H9 (cell line): ENCODE measurements at regions not wholly inside any gene's neighbourhood (a gene's known extent, or its start where the extent isn't known, plus 50 kb on each side); places are given as distances from the start of the nearest gene placed in this dataset.

Source experiments
- DNase-seq: peaks from one replicate; pipeline ENCODE4 v3.0.0-alpha.2; 2017
- H2AFZ ChIP-seq: one replicate; pipeline ENCODE4 v1.6.1; 2013; ENCODE audit warnings: mild to moderate bottlenecking, low read length, control low read depth, moderate library complexity
- H2AK5ac ChIP-seq: 2 replicates; pipeline ENCODE4 v1.6.1; 2013; ENCODE audit warnings: low read length, control low read depth, mixed read lengths; ENCODE audit not compliant: insufficient read length
- H2BK120ac ChIP-seq: one replicate; pipeline ENCODE4 v1.6.1; 2013; ENCODE audit warnings: low read depth, mild to moderate bottlenecking, low read length, control low read depth, inconsistent platforms; ENCODE audit not compliant: poor library complexity, severe bottlenecking
- H2BK12ac ChIP-seq: 2 replicates; pipeline ENCODE4 v1.6.1; 2013; ENCODE audit warnings: low read length, control low read depth, mixed read lengths, low read depth; ENCODE audit not compliant: insufficient read length
- H2BK15ac ChIP-seq: 2 replicates; pipeline ENCODE4 v1.6.1; 2013; ENCODE audit warnings: low read depth, low read length, control low read depth
- H2BK20ac ChIP-seq: one replicate; pipeline ENCODE4 v1.6.1; 2013; ENCODE audit warnings: low read depth, mild to moderate bottlenecking, low read length, control low read depth, inconsistent platforms; ENCODE audit not compliant: poor library complexity, severe bottlenecking
- H2BK5ac ChIP-seq: 2 replicates; pipeline ENCODE4 v1.6.1; 2013; ENCODE audit warnings: low read length, control low read depth, mixed read lengths; ENCODE audit not compliant: insufficient read length
- H3K14ac ChIP-seq: 2 replicates; pipeline ENCODE4 v1.6.1; 2013; ENCODE audit warnings: low read length, control low read depth; ENCODE audit not compliant: insufficient read depth
- H3K18ac ChIP-seq: 2 replicates; pipeline ENCODE4 v1.6.1; 2013; ENCODE audit warnings: low read depth, mild to moderate bottlenecking, mixed read lengths, low read length, control low read depth; ENCODE audit not compliant: insufficient read length
- H3K23ac ChIP-seq: 2 replicates; pipeline ENCODE4 v1.6.1; 2013; ENCODE audit warnings: low read length, control low read depth, mixed read lengths, low read depth; ENCODE audit not compliant: insufficient read length
- H3K23me2 ChIP-seq: 2 replicates; pipeline ENCODE4 v1.6.1; 2013; ENCODE audit warnings: low read depth, mild to moderate bottlenecking, mixed read lengths, low read length, control low read depth; ENCODE audit not compliant: insufficient read length, poor library complexity, severe bottlenecking
- H3K27ac ChIP-seq: 2 replicates; pipeline ENCODE4 v1.5.1; 2013; ENCODE audit warnings: low read length, control low read depth, mixed read lengths, low read depth; ENCODE audit not compliant: insufficient read length
- H3K27me3 ChIP-seq: 2 replicates; pipeline ENCODE4 v1.6.1; 2013; ENCODE audit warnings: low read length, control low read depth, inconsistent platforms; ENCODE audit not compliant: insufficient read depth
- H3K4ac ChIP-seq: 2 replicates; pipeline ENCODE4 v1.6.1; 2013; ENCODE audit warnings: low read depth, mild to moderate bottlenecking, control low read depth, inconsistent platforms, low read length, moderate library complexity
- H3K4me1 ChIP-seq: 2 replicates; pipeline ENCODE4 v1.6.1; 2013; ENCODE audit warnings: low read length, control low read depth, inconsistent platforms; ENCODE audit not compliant: insufficient read depth
- H3K4me2 ChIP-seq: 2 replicates; pipeline ENCODE4 v1.6.1; 2013; ENCODE audit warnings: low read length, control low read depth, mixed read lengths; ENCODE audit not compliant: insufficient read length, insufficient read depth
- H3K56ac ChIP-seq: 2 replicates; pipeline ENCODE4 v1.6.1; 2013; ENCODE audit warnings: low read depth, mild to moderate bottlenecking, mixed read lengths, low read length, control low read depth; ENCODE audit not compliant: insufficient read length
- H3K79me1 ChIP-seq: 2 replicates; pipeline ENCODE4 v1.6.1; 2013; ENCODE audit warnings: low read depth, mild to moderate bottlenecking, moderate library complexity, low read length, control low read depth, inconsistent platforms; ENCODE audit not compliant: insufficient read depth, poor library complexity, severe bottlenecking
- H3K79me2 ChIP-seq: 2 replicates; pipeline ENCODE4 v1.6.1; 2013; ENCODE audit warnings: low read length, control low read depth, inconsistent platforms; ENCODE audit not compliant: insufficient read depth
- H3K9ac ChIP-seq: 2 replicates; pipeline ENCODE4 v1.6.1; 2013; ENCODE audit warnings: low read length, control low read depth, mixed read lengths; ENCODE audit not compliant: insufficient read length; ENCODE audit errors: extremely low read depth
- H3K9me3 ChIP-seq: one replicate; pipeline ENCODE4 v1.6.1; 2013; ENCODE audit warnings: low read depth, low read length, inconsistent platforms; ENCODE audit not compliant: control insufficient read depth
- H3T11ph ChIP-seq: one replicate; pipeline ENCODE4 v1.6.1; 2013; ENCODE audit warnings: mild to moderate bottlenecking, low read length, control low read depth, inconsistent platforms
- H4K20me1 ChIP-seq: one replicate; pipeline ENCODE4 v1.6.1; 2013; ENCODE audit not compliant: control insufficient read depth, insufficient read length, insufficient read depth
- H4K5ac ChIP-seq: 2 replicates; pipeline ENCODE4 v1.6.1; 2013; ENCODE audit warnings: low read depth, mild to moderate bottlenecking, mixed read lengths, low read length, control low read depth; ENCODE audit not compliant: insufficient read length
- H4K8ac ChIP-seq: replicated peaks from 2 replicates; pipeline ENCODE4 v1.6.1; 2013; ENCODE audit warnings: low read length, control low read depth, mixed read lengths, low read depth; ENCODE audit not compliant: insufficient read length
- H4K91ac ChIP-seq: 2 replicates; pipeline ENCODE4 v1.6.1; 2013; ENCODE audit warnings: low read depth, mild to moderate bottlenecking, moderate library complexity, mixed read lengths, low read length, control low read depth; ENCODE audit not compliant: insufficient read length
- H3K27ac Mint-ChIP-seq, 3 experiments: 2 replicates in 2 of 3; 3 replicates in 1 of 3; pipeline ENCODE4 v1.8.0; 2020 to 2021; ENCODE audit warnings: mixed read lengths in 3 of 3, mild to moderate bottlenecking in 1 of 3, moderate library complexity in 1 of 3
- H3K27me3 Mint-ChIP-seq: 2 replicates; pipeline ENCODE4 v1.8.0; 2021; ENCODE audit warnings: low read depth, mild to moderate bottlenecking, moderate library complexity, mixed read lengths
- H3K36me3 Mint-ChIP-seq, 3 experiments: 2 replicates in 2 of 3; 3 replicates in 1 of 3; pipeline ENCODE4 v1.8.0; 2020 to 2021; ENCODE audit warnings: low read depth in 3 of 3, mixed read lengths in 3 of 3; ENCODE audit not compliant: insufficient read depth in 1 of 3
- H3K4me1 Mint-ChIP-seq, 2 experiments: 2 replicates each; pipeline ENCODE4 v1.8.0; 2020; ENCODE audit warnings: mixed read lengths in 2 of 2
- H3K4me3 Mint-ChIP-seq, 2 experiments: 2 replicates in 1 of 2; 3 replicates in 1 of 2; pipeline ENCODE4 v1.8.0; 2020 to 2021; ENCODE audit warnings: mild to moderate bottlenecking in 2 of 2, mixed read lengths in 2 of 2, moderate library complexity in 1 of 2
- H3K9me3 Mint-ChIP-seq, 2 experiments: 2 replicates in 1 of 2; 3 replicates in 1 of 2; pipeline ENCODE4 v1.8.0; 2020; ENCODE audit warnings: mild to moderate bottlenecking in 2 of 2, mixed read lengths in 2 of 2, moderate library complexity in 1 of 2
- CTCF ChIP-seq: fragments of 200-600 bp; sonication (generic); conservative IDR thresholded peaks from 3 replicates; pipeline ENCODE4 v1.8.0; 2021; ENCODE audit warnings: antibody characterized with exemption, mild to moderate bottlenecking
- WGBS: extraction: QIAGEN DNeasy Blood & Tissue Kit; methylation state at CpG from one replicate; pipeline ENCODE4 v1.1.7; 2013; ENCODE audit warnings: missing lambda C conversion rate, low lambda C conversion rate, mixed read lengths; ENCODE audit not compliant: insufficient read length; ENCODE audit errors: extremely low coverage; 5-methylcytosine and 5-hydroxymethylcytosine counted together

DNA sequence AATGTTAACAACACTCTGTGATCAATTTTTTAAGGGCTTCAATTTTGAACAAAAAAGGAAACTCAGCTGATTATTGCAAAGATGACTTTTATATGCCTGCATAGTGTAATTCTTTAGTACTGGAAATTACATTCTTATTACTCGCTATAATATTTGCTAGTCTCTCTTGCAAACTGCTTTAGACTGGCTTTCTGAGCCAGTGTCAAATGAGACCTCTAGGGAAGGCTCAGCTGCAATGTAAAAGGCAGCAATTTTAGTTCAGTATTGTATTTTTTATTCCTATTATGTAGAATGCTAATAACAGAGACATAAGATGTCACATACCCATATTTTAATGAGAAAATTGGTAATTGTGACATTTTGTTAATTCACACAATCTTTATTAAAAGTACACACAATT, 338.1 kb upstream of the LYPLAL1 start:
- TF ChIP-seq CTCF: no peak
- Mint-ChIP-seq H3K27me3 (no peaks in the 10 kb centered on the region), H3K9me3 (no peaks in the 10 kb centered on the region), H3K4me3 (no peak overlapping the region), H3K36me3 (no peaks in the 10 kb centered on the region), H3K27ac (no peak overlapping the region), H3K4me1 (no peaks in the 10 kb centered on the region)
- Histone ChIP-seq H2AFZ (no peak overlapping the region), H2AK5ac (no peak overlapping the region), H3K23ac (no peak overlapping the region), H3K4ac (no peak overlapping the region), H3K9me3 (no peaks in the 10 kb centered on the region), H4K91ac (no peak overlapping the region), H2BK15ac (no peak overlapping the region), H2BK20ac (no peak overlapping the region), H2BK12ac (no peak overlapping the region), H3K79me2 (no peaks in the 10 kb centered on the region), H3K18ac (no peak overlapping the region), H3K27me3 (no peaks in the 10 kb centered on the region), H3K14ac (no peak overlapping the region), H4K20me1 (no peaks in the 10 kb centered on the region), H3K56ac (no peak overlapping the region), H3K4me1 (no peaks in the 10 kb centered on the region), H3K23me2 (no peaks in the 10 kb centered on the region), H2BK120ac (no peak overlapping the region), H2BK5ac (no peak overlapping the region), H3K79me1 (no peaks in the 10 kb centered on the region), H3K27ac (no peak overlapping the region), H3K4me2 (no peak overlapping the region), H4K8ac (no peak overlapping the region), H3K9ac (no peak overlapping the region), H4K5ac (no peak overlapping the region), H3T11ph (no peak overlapping the region)
- no peak for DNase-seq
- no CpG with 5 or more reads among the region's 1 CpG for WGBS
